Adrenal gland (tissue), 5 donors: ENCODE measurements at regions not wholly inside any gene's neighbourhood (a gene's known extent, or its start where the extent isn't known, plus 50 kb on each side); places are given as distances from the start of the nearest gene placed in this dataset.

Experiments
- CTCF ChIP-seq, 6 experiments: fragments of 450-650 bp in 4 of 6; fragments of 200-600 bp in 2 of 6; sonication (generic) in 1 of 6; IDR thresholded peaks; 1 replicate in 5 of 6; 2 replicates in 1 of 6; pipeline versions ENCODE4 v1.5.1 to v1.8.0; 2016 to 2021; ENCODE audit warnings: antibody characterized with exemption in 6 of 6, mild to moderate bottlenecking in 2 of 6, moderate library complexity in 1 of 6
- POLR2A ChIP-seq, 2 donors: fragments of 450-650 bp; IDR thresholded peaks; one replicate each; pipeline ENCODE4 v1.6.1; 2017; ENCODE audit warnings: antibody characterized with exemption in 2 of 2, mild to moderate bottlenecking in 2 of 2, moderate library complexity in 1 of 2
- donor health status: DM: no; HTN: no; CAD: no.

DNA sequence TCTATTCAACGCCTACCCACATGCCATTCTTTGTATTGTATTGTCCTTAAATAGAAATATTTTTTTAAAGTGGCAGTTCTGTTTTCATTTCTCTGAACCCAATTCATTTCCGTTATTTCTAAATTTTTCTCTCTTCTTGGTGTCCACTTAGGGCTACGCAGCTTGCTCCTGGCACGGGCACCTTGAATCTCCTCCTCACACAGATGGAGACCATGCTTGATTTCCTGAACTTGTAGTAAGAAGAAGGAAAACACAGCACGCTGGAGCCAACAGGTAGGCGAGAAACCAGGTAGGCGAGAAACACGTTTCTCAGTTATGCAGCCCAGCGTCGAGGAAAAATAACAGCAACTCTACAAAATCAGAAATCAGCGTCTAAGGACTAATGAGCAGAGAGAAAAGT is 428.9 kb downstream of the STK39 start:
- TF ChIP-seq CTCF (IDR thresholded peaks at IDR 0.05) = no peak
- TF ChIP-seq POLR2A (IDR thresholded peaks at IDR 0.05) = no peak
